GM19328 (cell line): ENCODE measurements at regions not wholly inside any gene's neighbourhood (a gene's known extent, or its start where the extent isn't known, plus 50 kb on each side); places are given as distances from the start of the nearest gene placed in this dataset.

Experiments used
- ATAC-seq: cut with Tn5 transposase; IDR thresholded peaks from one replicate; pipeline ENCODE4 v1.9.1; 2021; ENCODE audit warnings: mild to moderate bottlenecking, moderate library complexity; ENCODE audit not compliant: unreplicated experiment

DNA sequence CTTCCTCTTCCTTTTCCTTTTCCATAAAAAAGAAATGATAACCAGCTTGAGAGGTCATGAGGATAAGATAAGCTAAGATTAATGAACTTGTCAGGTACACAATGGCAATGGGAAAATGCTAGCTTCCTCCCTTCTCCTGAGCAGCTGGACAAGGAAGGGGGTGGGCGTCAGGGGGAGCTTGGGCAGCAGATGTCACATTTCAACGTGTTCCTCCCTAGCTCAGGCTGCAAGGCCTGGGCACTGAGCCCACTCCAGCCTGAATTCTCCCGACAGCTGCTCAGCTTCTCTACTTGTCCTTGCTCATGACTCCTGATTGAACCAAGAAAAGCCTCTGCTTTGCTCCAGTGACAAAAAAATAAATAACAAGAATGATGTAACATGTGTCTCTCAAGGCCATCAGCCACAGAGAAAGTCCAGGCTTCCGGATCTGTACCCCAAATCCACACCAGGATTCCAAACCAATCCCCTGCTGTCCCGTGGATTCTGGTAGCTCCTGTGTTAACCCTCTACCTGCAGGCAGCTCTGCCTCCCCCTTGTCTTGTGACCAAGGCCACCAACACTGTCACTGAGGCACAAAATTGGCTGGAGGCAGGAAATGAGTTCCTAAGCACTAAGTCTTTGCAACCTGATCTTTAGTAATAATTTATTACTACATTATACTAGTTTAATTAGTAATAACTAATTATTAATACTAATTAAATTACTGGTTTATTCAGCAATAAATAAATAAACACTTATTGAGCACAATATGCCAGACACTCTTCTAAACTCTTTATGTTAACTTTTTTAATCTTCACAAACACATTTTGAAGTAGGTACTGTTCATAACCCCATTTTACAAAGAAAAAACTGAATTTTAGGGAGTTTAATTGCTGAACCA, 146.5 kb downstream of the CCDC34 start:
- no peak for ATAC-seq

DNA sequence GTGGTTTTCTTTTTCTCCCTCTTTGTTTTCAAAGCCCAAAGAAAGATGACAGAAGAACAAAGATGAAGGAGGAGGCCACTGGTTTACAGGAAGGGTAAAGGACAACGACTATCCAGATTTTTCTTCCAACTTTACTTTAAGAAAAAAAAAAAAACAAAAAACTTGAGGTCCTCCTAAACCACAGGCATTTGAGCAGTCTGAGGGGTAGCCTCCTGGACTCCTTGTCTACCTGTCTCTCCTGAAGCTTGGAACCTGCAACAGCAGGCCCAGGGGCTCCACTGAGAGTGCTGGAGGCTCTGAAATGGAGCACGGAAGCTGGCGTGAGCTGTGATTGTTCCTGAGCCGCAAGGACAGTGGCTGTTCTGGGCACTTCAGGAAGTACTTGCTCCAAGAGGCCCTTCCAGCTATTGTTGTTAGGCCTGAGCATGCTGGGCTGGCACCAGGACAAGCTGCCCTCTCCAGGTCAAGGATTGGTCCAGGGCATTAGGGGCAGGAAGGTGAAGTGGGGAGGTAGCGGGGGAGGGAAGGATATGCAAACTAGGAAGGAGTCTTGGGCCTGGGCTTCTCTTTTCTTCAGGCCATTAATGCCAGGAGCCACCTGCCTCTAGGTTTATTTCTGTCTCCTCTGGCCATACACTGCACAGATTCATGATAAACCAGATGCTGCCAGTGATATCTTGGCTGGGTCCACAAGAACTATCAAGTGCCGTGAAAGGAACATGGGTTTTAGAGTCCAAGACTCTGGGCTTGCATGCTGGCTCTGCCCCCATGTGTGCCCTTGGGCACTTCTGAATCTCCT, 147.3 kb downstream of the CCDC34 start:
- no peak for ATAC-seq

DNA sequence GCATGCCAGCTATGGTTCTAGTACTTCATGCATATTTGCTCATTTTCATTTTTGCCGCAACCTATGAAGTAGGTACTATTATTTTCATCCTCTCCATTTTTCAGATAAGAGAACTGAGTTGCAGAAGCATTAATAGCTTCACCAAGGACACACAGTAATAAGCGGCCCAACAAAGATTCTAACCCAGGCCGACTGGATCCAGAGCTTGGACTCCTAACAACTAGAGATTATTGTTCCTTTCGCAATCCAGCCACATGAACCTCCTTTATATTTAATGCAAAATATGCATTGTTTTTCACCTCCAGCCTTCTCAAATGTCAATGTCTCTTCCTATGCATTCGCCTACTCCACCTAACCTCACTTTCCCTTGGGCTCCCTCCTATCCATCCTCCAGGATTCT, 148.3 kb downstream of the CCDC34 start:
- ATAC-seq, result no peak

DNA sequence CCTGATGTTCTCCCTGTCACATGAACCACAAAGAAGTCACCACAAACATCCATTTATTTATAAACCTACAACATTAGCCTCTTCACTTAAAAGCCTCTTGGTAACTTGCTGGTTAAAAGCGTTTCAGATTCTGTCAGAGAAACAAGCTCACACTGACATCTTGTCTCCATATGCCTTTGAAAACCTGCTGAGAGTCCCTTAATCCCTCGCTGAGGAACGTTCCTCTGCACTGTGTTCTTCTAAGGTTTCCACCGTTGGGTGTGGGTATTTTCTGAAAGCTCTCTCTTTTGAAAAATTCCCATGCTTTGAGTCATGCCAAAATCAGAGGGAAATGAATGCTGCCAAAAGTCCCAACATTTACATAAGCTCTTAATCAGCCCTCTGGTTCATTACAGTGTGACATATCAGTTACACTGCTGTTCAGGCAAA, 149.8 kb downstream of the CCDC34 start:
- ATAC-seq, result no peak

DNA sequence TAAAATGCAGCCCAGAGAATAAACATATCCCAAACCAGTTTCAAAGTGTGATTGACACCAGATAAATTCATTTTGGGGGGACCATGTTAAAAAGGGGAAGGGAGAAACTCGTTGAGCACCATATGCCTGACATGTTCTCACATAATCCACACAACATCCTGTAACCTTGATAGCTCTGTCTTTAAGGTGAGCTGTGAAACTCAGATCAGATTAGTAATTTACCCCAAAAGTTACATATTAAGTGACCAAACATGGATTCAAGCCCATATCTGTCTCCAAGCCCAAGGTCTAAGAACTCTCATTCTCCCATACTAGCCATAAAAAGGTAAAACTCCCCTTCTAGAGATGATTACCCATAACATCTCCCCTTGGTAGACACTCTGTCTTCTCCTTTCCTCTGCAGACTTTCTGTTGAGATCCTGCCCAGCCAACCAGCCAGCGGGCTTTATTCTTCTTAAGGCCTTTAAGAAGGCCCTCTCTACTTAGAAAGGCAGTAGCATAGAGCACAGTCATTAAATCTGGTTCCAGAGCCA, 150.7 kb downstream of the CCDC34 start:
- no peak for ATAC-seq

DNA sequence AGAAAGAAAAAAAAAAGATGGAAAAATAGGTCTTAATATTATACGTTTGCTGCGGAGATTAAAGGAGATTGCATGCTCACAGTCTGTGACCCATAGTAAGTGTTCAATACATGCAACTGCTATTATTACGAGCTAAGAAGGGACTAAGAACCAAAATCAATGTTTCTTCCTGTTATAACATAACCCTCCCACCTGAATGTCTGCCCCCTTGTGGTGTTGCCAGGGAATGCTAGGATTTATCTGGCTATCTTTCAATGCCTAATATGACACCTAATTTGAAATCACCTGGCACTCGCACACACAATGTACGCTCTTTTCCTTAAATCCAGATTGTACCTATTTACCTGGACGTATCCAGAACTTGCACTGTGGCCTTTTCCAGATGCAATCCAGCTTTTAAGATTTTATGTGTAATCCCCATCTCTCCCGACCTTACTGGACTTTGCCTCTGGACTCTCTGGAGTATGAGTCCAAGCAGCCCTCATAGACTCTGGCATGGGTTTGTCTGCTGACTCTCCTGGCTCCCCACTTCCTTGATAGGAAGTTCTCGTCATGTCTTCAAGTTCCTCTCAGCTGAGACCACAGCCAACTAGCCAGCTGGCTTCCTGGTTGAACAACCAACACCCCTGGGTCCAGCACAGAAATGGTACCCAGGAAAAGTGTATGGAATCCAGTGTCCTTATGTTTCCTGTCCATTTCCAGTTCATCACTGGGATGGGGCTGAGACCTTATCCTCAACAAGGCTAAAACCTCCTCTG, 151.5 kb downstream of the CCDC34 start:
- ATAC-seq, result no peak

DNA sequence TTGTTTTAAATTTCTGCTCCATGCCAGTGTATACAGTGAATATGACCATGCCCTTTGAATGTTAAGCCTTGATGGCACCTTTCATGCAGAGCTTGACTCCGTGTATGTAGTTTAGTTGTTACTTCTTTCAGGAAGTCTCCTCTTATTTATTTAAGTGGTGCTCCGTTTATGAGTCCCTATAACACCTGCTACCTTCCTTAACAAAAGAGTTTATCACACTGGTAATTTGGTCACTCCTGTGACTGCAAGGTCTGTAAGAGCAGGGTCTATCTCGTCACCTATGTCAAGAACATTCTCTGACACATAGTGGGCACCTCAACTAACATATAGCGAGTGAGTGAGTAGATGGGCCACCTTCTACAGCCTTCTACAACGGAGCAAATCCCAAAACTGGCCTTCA, 152.5 kb downstream of the CCDC34 start:
- ATAC-seq, result no peak

DNA sequence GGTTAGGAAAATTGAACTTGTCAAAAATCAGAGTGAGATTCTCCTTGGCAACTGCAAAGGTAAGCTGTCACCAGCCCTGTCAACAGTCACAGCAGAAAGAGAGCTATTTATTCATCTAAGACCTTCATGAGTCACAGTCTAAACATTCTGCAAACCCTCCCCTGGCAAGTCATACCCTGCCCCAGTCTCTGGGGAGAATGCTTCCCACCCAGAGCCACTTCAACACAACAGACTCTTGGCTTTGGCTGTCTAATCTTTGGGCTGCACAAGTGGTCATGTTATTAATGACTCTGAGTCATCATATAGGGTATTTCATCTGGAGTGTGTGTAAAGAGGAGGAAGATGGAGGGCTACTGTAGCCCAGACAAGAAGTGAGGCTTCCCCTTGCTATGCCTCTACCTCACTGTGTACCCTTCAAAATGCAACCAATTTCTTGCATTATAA, 153.4 kb downstream of the CCDC34 start:
- no peak for ATAC-seq

DNA sequence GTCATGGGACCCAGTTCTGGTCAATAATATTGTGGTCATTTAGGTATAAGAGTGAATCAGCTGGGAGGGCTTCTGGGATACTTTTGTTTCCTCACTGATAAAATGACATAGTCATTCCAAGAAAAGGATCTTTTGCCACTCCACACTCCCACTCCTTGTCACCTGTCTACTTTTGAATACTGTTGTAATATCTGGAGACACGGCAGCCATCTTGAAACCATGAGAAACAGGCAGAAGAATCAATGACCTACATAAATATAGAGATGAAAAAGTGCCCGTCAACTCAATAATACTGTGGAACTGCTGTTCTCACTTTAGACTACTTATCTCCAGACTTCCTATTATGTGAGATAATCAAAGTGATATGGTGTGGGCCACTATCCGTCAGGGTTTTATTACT, 154.2 kb downstream of the CCDC34 start:
- no peak for ATAC-seq

DNA sequence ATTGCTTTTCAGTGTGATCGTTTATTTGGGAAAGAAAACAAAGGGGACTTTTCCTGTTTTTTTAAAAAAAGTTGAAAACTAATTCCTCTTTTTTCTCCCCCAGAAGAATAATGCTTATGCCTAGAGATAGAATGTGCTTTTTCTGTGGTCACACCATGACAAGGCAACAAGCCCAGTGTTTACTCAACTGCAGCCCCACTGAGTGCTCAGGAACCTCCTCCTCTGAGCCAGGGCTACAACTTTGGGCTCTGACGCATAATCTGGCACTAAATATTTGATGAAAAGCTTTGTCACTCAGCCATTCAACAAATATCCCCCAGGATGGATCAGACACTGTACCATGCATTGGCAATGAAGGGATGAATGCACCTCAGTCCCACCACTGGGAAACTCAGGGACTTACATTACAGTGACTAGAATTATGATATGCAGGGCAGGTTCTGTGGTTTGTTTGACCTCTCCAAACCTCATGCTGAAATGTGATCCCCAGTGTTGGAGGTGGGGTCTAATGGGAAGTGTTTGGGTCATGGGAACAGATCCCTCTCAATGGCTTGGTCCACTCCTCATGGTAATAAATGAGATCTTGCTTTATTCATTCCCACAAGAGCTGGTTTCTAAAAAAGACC, 155.9 kb downstream of the CCDC34 start:
- no peak for ATAC-seq

DNA sequence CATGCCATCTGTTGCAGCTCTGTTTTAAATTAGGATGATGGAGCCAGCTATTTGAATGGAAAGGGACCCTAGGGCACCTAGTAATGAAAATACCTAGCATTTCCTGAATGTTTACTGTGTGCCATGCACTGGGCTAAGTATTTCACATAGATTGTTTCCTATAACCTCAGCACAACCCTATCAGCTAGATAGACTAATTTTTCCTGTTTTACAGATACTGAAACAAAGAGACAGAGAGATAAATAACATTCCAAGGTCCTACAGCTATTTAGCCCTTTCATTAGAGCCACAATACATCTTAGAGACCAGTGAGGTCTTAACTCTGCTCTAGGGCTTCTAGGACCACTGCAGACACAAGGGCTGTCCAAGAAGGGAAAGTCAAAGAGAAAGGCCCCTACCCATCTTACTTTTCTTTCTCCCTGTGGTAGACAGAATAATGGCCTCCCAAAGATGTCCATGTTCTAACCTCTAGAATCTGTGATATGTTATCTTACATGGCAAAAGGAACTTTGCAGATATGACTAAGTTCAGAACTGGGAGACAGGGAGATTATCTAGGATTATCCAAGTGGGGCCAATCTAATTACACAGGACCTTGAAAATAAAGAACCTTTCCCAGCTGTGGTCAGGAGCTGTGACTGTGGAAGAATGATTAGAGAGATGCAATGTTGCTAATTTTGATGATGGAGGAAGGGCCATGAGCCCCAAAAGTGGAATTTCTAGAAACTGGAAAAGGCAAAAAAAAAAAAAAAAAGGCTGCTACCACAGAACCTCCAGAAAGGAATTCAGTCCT, 157.0 kb downstream of the CCDC34 start:
- no peak for ATAC-seq

DNA sequence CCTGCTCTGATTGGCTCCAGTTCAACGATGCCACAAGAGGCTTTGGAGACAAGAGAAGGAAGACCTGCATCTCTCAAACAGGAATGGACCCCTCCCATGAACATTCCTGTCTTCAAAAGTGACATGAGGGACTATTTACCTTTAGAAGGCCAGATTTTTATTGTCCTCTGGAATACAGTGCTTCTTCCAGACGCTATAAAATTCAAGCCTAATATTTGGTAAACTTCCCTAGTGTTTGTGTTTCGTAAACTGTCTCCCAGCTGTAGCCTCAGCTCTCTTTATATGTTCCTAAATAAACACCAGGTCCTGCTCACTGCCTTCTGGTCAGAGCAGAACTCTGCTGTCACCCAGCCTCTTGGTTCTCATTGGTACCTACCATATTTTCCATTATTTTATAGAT, 157.8 kb downstream of the CCDC34 start:
- ATAC-seq, result no peak

DNA sequence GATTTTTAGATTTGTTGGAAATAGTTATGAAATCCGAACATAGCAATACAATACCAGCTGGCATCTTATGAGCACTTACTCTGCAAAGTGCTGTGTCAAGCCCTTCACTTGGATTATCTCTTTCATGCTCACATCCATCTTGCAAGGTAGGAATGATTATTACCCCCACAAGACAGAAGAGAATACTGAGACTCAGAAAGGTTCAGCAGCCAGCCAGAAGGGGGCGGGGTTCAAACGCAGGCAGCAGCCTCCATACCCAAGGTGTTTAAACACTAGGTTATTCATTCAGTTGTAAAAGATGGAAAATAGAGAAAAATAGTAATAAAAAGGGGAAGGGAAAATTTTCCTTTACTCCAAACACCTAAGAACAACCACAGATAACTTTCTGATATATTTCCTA, 158.5 kb downstream of the CCDC34 start:
- ATAC-seq, result peak; percentile 76

DNA sequence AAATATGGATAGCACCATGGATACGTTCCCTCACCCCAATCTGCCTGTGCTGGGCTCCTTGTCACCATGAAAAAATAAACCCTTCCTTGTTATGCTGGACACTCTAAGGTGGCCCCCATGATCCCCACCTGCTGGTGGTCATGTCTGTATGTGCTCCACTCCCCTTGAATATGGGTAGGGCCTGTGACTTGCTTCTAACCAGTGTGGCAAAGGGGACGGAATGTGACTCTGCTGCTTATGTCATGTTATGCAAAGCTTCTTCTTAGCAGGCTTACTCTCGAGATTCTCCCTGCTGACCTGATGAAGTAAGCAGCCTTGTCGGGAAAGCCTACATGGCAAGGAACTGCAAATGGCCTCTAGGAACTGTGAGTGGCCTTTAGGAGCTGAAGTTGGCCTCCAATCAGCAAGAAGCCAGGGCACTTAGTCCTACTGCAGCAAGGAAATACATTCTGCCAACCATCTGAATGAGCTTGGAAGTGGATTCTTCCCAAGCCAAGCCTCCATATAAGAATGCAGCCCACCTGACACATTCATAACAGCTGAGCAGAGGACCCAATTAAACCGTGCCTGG, 159.9 kb downstream of the CCDC34 start:
- ATAC-seq, result no peak

DNA sequence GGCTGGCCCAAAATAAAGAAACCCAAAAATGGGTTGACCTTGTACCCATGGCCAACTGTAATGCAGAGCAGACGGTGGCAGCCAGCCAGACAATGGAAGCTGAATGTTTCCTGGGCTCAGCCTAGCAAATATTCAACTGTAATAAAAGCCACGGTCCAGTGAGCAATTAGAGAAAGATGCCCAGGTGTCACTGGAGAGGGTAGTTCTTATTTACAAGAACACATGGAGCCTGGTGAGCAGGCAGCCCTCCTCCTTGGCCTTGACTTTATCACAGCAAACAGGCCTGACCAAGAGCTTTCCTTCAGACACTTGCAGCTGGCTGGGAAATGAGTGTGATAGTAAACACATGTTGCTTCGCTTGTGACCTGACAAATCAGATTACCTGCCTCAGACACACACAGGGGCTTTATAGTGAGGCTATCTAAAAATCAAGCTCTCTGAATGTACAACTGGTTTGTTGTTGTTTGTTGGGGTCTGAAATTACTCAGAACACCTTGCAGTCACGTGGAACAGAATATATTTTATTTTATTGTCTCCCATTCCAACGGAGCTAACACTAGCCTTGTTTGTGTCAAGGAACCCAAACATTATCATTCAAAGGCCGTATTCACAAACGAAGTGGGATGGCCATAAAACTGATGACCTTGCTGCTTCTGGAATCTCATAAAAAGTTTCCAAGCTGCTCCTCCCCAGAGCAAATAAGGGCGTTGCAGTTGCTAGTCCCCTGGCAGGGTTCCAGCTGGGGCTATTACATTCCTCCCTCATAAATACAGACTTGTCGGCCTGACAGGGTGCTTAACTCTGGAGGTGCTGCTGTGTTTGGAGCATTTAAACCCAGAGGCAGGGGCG, 161.1 kb downstream of the BBOX1 start:
- no peak for ATAC-seq

DNA sequence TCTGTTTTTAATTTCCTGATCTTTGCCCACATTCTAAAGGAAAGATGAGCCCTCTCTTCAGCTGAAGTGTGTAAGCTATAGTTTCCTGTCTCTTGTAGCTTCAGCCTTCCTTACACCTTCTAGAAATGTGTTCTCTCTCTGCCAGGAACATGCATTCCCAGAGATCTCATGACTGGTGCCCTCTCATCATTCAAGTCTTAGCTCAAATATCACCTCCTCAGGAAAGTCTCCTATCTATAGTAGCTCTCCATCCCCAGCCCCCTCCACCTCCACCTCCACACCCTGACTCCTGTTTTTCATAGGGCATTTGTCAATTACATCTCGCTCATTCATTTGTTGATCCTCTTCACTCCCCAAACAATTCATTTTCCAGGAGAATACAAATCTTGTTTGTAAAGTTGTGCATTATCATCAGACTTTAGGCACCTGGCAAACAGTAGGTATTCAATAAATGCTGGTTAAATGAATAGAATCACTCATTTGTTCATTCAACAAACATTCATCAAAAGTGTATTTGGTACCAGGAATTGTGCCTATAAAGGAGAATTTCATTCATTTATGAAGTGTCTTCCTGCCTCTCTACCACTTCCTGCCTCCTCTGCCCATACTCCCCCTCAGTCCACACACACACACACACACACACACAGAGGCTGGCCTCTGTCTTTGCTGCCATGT, 160.3 kb downstream of the BBOX1 start:
- ATAC-seq, result no peak

DNA sequence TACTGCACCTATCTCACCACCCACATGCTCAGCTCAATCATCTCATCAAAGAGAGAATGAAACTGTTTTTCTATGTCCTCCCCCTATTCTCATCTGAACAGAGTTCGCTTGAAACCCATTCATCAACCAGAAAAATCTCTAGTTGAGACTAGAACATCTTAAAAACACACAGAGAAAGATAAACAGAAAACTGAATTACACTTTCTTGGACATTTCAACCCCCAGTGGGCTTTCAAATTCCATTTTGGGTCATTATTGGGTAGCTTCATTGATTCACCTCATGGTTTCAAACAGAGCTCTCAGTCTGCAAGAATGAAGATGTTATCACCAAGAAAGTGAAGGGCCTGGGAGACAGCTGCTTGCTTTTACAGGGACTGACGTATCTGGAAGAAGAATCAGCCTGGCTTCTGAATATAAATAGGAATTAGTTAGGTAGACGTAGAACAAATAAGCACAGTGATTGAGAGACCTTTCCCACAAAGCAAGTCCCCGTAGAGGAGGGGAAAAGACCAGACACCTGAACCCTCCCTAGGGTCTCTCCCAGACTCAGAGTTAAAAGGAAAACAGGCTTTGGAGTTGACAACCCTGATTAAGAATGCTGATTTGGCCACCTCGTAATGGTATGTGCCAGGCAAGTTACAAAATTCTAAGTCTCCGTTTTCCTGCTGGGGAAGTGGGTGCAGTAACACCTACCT, 155.7 kb downstream of the BBOX1 start:
- ATAC-seq, result no peak
